ENCODE measurements at regions not wholly inside any gene's neighbourhood (a gene's known extent, or its start where the extent isn't known, plus 50 kb on each side); places are given as distances from the start of the nearest gene placed in this dataset.

- DNase-seq = no peak
- CTCF ChIA-PET = no interaction called here
- H3K4me1 Mint-ChIP-seq = no peaks in the 10 kb centered on the region
- H3K27me3 Mint-ChIP-seq = peaks cover 6% of the 10 kb centered on the region
- H3K27ac Mint-ChIP-seq = no peak overlapping the region
- ATAC-seq = no peak
- no peaks in the 10 kb centered on the region for H3K36me3 Mint-ChIP-seq
- H3K4me3 Mint-ChIP-seq = no peak overlapping the region
- H3K9me3 Mint-ChIP-seq (ENCODE audit: low read depth) = no peaks in the 10 kb centered on the region
Measured at GRCh38 chr16:85357323-85357722, 245.1 kb upstream of the CIBAR2 start.

- Mint-ChIP-seq H3K36me3 (no peaks in the 10 kb centered on the region), H3K27ac (no peak overlapping the region), H3K27me3 (peaks cover 6% of the 10 kb centered on the region), H3K4me1 (no peaks in the 10 kb centered on the region), H3K4me3 (no peak overlapping the region), H3K9me3 (ENCODE audit: low read depth) (no peaks in the 10 kb centered on the region)
- CTCF ChIA-PET = interaction anchor here (0.7 kb wide), 1 partner anchor 12 kb away, joined by 3 read pairs; no protein-coding TSS in a partner anchor
- ATAC-seq (no peak), DNase-seq (no peak)
Measured at GRCh38 chr16:85357924-85358505, 245.7 kb upstream of the CIBAR2 start.

GRCh38 chr16:85358704-85359146 lies 246.5 kb upstream of the CIBAR2 start:
- H3K36me3 Mint-ChIP-seq = no peaks in the 10 kb centered on the region
- no peak overlapping the region for H3K27ac Mint-ChIP-seq
- H3K4me3 Mint-ChIP-seq = no peak overlapping the region
- H3K27me3 Mint-ChIP-seq = peaks cover 6% of the 10 kb centered on the region
- ATAC-seq (no peak), DNase-seq (no peak)
- no peaks in the 10 kb centered on the region for H3K9me3 Mint-ChIP-seq (ENCODE audit: low read depth)
- CTCF ChIA-PET = interaction anchor here (0.7 kb wide), 1 partner anchor 11 kb away, joined by 3 read pairs; no protein-coding TSS in a partner anchor
- no peaks in the 10 kb centered on the region for H3K4me1 Mint-ChIP-seq

GRCh38 chr16:85359147-85359822 lies 247.0 kb upstream of the CIBAR2 start:
- H3K9me3 Mint-ChIP-seq (ENCODE audit: low read depth) = no peaks in the 10 kb centered on the region
- peaks cover 6% of the 10 kb centered on the region for H3K27me3 Mint-ChIP-seq
- H3K4me3 Mint-ChIP-seq = no peak overlapping the region
- no peaks in the 10 kb centered on the region for H3K36me3 Mint-ChIP-seq
- no peaks in the 10 kb centered on the region for H3K4me1 Mint-ChIP-seq
- ATAC-seq (no peak), DNase-seq (no peak)
- CTCF ChIA-PET = interaction anchor here (0.7 kb wide), 1 partner anchor 11 kb away, joined by 3 read pairs; no protein-coding TSS in a partner anchor
- H3K27ac Mint-ChIP-seq = no peak overlapping the region

- ATAC-seq = no peak
- no peaks in the 10 kb centered on the region for H3K36me3 Mint-ChIP-seq
- no peak overlapping the region for H3K4me3 Mint-ChIP-seq
- no peaks in the 10 kb centered on the region for H3K4me1 Mint-ChIP-seq
- DNase-seq = no peak
- peaks cover 6% of the 10 kb centered on the region for H3K27me3 Mint-ChIP-seq
- H3K9me3 Mint-ChIP-seq (ENCODE audit: low read depth) = no peaks in the 10 kb centered on the region
- no peak overlapping the region for H3K27ac Mint-ChIP-seq
- CTCF ChIA-PET = no interaction called here
Measured at GRCh38 chr16:85360323-85361277, 248.3 kb upstream of the CIBAR2 start.

- Mint-ChIP-seq H3K27me3 (peaks cover 6% of the 10 kb centered on the region), H3K4me1 (no peaks in the 10 kb centered on the region), H3K27ac (no peak overlapping the region), H3K4me3 (no peak overlapping the region), H3K36me3 (no peaks in the 10 kb centered on the region), H3K9me3 (ENCODE audit: low read depth) (no peaks in the 10 kb centered on the region)
- CTCF ChIA-PET = interaction anchor here (0.9 kb wide), 1 partner anchor 9 kb away, joined by 3 read pairs; no protein-coding TSS in a partner anchor
- DNase-seq (no peak), ATAC-seq (no peak)
Measured at GRCh38 chr16:85361441-85362118, 249.3 kb upstream of the CIBAR2 start.

- H3K4me1 Mint-ChIP-seq = no peaks in the 10 kb centered on the region
- no peaks in the 10 kb centered on the region for H3K36me3 Mint-ChIP-seq
- CTCF ChIA-PET = interaction anchor here (0.9 kb wide), 1 partner anchor 8 kb away, joined by 3 read pairs; no protein-coding TSS in a partner anchor
- no peak overlapping the region for H3K4me3 Mint-ChIP-seq
- H3K9me3 Mint-ChIP-seq (ENCODE audit: low read depth) = no peaks in the 10 kb centered on the region
- no peak for ATAC-seq
- peaks cover 6% of the 10 kb centered on the region for H3K27me3 Mint-ChIP-seq
- H3K27ac Mint-ChIP-seq = no peak overlapping the region
- DNase-seq = no peak
Measured at GRCh38 chr16:85362443-85362842, 250.2 kb upstream of the CIBAR2 start.

- no peaks in the 10 kb centered on the region for H3K36me3 Mint-ChIP-seq
- peaks cover 6% of the 10 kb centered on the region for H3K27me3 Mint-ChIP-seq
- no peaks in the 10 kb centered on the region for H3K4me1 Mint-ChIP-seq
- no peak overlapping the region for H3K4me3 Mint-ChIP-seq
- no peak overlapping the region for H3K27ac Mint-ChIP-seq
- CTCF ChIA-PET = no interaction called here
- no peaks in the 10 kb centered on the region for H3K9me3 Mint-ChIP-seq (ENCODE audit: low read depth)
- no peak for ATAC-seq
- DNase-seq = no peak
Measured at GRCh38 chr16:85363427-85363826, 249.7 kb upstream of the GSE1 start.

- H3K4me1 Mint-ChIP-seq = no peaks in the 10 kb centered on the region
- H3K4me3 Mint-ChIP-seq = no peak overlapping the region
- no peaks in the 10 kb centered on the region for H3K36me3 Mint-ChIP-seq
- no peak for ATAC-seq
- no peak overlapping the region for H3K27ac Mint-ChIP-seq
- CTCF ChIA-PET = no interaction called here
- H3K27me3 Mint-ChIP-seq = peaks cover 6% of the 10 kb centered on the region
- DNase-seq = no peak
- H3K9me3 Mint-ChIP-seq (ENCODE audit: low read depth) = no peaks in the 10 kb centered on the region
Measured at GRCh38 chr16:85363881-85364280, 249.2 kb upstream of the GSE1 start.

GRCh38 chr16:85364323-85365040 lies 248.6 kb upstream of the GSE1 start:
- CTCF ChIA-PET = no interaction called here
- Mint-ChIP-seq H3K27ac (no peak overlapping the region), H3K36me3 (no peaks in the 10 kb centered on the region), H3K27me3 (peaks cover 6% of the 10 kb centered on the region), H3K4me1 (no peaks in the 10 kb centered on the region), H3K9me3 (ENCODE audit: low read depth) (no peaks in the 10 kb centered on the region), H3K4me3 (no peak overlapping the region)
- DNase-seq (no peak), ATAC-seq (no peak)

GRCh38 chr16:85365120-85365519 lies 248.0 kb upstream of the GSE1 start:
- CTCF ChIA-PET = no interaction called here
- Mint-ChIP-seq H3K9me3 (ENCODE audit: low read depth) (no peaks in the 10 kb centered on the region), H3K4me3 (no peak overlapping the region), H3K36me3 (no peaks in the 10 kb centered on the region), H3K4me1 (no peaks in the 10 kb centered on the region), H3K27ac (no peak overlapping the region), H3K27me3 (peaks cover 6% of the 10 kb centered on the region)
- ATAC-seq (no peak), DNase-seq (no peak)

- ATAC-seq (no peak), DNase-seq (no peak)
- Mint-ChIP-seq H3K4me3 (no peak overlapping the region), H3K36me3 (no peaks in the 10 kb centered on the region), H3K27me3 (no peaks in the 10 kb centered on the region), H3K9me3 (ENCODE audit: low read depth) (no peaks in the 10 kb centered on the region), H3K27ac (no peak overlapping the region), H3K4me1 (no peaks in the 10 kb centered on the region)
- CTCF ChIA-PET = no interaction called here
Measured at GRCh38 chr16:85366031-85366763, 246.9 kb upstream of the GSE1 start.

Data from activated CD8-positive, alpha-beta memory T cell treated with anti-CD3 and anti-CD28 coated beads, Interleukin-2, amount 10 ng/mL, durations not matched to agents 7 days and 5 days (primary cell).